CD4-positive, alpha-beta T cell treated with Interleukin-1 beta for 1 hour (primary cell): ENCODE measurements at regions not wholly inside any gene's neighbourhood (a gene's known extent, or its start where the extent isn't known, plus 50 kb on each side); places are given as distances from the start of the nearest gene placed in this dataset.
"Not testable (repeated sequence)": the region's sequence is repeated elsewhere in the genome, so short reads cannot be mapped to it uniquely, and the experiment has no call there.

Experiments
- DNase-seq, 2 donors: peaks; one replicate each; pipeline ENCODE4 v3.0.0-alpha.2; 2020 to 2022

DNA sequence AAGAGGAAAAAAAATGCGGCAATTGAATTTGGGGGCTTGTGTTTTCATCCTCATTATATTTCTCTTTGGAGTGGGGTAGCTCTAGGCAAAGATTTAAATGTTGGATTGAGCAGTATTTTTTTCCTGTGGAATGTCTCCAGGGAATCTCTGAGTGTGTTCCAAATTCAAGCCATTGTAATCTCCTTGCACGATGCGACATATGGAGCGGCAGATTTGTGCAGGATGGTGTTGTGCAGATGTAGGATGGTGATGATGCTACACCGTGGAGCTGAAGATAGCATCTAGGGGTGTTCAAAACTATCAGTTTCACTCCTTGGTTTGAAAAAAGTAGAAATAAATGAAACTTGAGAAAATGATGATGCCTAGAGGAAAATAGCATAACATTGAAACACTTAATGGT is 777.5 kb upstream of the EPHA7 start:
- no peak for DNase-seq

DNA sequence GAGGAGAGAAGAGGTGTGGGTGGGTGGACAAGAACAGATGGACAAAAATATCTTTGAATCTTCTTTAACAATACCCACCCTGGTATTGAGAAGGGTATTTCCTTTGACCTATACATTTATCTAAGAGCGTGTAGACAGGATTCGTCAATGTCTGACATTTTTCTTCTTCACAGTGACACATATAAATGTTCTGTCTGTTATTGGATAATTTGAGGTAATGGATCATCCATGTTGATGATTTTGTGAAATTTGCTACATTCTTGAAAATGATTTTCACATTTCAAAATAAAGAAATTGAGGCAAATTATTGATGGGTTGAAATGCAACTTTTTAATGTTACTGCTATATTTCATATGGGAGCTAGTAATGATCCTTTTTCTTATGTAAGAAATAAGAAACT is 770.7 kb upstream of the EPHA7 start:
- no peak for DNase-seq

DNA sequence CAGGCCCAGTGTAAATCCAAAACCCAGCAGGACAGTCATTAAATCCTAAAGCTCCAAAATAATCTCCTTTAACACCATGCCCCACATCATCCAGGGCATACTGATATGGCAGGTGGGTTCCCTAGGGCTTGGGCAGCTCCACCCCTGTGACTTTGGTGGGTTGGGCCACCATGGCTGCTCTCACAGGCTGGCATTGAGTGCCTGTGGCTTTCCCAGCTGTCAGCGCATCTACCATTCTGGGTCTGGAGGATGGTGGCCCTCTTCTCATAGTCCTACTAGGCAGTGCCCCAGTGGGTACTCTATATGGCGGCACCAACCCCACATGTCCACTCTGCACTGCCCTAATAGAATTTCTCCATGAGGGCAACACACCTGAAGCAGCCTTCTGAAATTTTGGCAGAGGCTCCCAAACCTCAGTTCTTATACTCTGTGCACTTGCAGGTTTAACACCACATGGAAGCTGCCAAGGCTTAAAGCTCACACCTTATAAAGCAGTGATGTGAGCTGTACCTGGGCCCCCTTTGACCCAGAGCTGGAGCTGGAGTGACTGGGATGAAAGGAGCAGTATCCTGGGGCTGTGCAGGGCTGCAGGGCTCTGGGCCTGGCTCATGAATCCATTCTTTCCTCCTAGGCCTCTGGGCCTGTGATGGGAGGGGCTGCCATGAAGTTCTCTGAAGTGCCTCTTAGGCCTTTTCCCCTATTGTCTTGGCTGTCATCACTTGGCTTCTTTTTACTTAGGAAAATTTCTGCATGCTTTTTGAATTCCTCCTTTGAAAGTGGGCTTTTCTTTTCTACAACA is 765.5 kb upstream of the EPHA7 start:
- no peak for DNase-seq

DNA sequence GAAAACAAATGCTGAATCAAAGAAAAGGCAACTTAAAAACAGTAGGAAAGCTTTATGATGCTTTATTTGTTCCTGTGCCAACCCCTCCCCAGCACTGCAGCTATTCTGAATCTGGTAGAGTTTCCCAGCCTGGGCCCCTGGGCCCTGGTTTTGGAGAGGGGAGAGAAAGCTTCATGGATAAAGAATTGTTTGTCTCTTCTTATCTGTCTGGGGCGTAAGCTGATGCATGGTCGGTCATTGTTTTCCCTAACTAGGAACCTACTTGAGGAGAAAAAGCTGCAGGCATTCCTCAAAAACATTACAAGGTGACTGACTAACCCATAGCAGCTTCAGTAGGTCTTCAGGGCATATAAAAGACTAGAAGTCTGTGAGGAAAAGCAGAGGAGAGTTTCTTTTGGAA is 758.1 kb upstream of the EPHA7 start:
- DNase-seq: no peak

DNA sequence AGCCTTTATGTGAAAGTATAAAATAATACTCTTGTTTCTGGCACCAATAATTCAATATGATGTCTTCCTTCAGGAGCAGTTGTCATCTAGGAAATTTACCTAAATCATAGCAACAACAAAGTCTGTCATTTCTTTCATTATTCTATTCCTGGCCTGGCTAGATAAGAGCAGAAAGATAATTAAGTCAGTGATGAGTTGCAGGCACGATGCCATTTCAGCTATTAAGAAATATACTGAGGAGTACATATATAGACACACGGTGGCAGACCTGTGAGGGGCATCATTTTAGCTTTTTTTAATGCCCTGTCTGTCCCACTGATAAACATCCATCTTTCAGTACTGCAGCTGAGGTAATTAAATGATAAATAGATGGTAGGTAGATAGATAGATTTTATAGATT is 756.1 kb upstream of the EPHA7 start:
- no peak for DNase-seq

DNA sequence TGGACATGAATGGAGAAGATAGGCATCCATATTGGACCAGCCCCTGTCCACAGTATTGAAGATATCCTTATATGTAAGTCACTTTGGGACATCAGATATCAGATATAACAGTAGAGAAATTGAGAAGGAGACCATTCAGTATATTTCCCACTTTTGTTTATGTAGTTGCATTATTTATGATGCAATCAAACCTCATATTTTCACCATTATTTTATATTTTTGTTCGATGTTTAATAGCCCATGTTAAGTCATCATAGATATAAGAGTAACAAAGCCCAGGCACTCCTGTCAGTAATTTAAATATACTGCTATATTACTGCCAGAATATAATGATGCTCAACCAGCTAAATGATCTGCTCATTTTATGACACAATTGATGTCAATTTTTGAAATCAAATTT is 744.5 kb upstream of the EPHA7 start:
- DNase-seq: no peak

DNA sequence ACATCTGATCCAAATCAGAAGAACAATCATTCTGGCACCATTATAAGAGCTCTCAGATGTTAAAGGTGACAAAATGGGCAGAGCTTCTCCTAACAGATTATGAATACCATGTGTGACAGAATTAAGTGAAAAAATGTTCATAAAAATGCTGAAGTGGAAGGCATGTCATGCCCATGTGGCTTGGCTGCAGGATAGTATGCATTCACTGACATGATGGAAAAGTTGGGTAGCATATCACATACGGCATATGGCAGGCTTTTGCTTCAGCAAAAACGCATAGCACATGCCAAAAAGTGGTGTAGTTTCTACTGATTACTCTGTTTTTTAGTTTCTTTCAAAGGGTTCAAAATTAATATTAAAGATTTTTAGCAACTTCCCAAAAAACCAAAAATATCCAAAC is 731.5 kb upstream of the EPHA7 start:
- no peak for DNase-seq

DNA sequence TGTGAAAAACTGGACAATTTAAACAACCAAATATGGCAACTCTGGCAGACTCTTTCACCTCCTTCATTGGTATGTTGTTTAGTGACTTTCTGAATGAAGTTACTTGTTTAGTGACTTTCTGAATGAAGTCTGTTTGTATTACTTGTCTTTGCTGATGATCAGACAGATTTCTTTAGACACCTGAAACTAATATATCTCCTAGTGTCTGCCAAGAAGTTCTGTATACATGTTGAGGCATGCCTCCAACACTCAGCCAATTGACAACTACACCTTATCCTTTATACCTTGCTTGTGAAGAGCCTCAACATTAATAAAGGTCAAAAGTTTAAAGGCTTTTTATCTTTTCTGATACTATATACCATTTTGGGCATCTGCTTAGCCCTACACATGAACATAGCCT is 725.4 kb upstream of the EPHA7 start:
- no peak for DNase-seq

DNA sequence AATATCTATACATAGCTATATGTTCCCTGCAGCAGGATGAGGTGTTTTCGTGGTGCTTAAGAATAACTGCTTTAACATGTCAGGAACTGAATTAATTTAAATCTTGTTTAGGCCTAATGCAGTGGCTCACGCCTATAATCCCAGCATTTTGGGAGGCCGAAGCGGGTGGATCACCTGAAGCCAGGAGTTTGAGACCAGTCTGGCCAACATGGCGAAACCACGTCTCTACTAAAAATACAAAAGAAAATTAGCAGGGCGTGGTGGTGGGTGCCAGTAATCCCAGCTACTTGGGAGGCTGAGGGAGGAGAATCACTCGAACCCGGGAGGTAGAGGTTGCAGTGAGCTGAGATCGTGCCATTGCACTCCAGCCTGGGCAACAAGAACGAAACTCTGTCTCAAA is 717.8 kb upstream of the EPHA7 start:
- DNase-seq: not testable (repeated sequence)

DNA sequence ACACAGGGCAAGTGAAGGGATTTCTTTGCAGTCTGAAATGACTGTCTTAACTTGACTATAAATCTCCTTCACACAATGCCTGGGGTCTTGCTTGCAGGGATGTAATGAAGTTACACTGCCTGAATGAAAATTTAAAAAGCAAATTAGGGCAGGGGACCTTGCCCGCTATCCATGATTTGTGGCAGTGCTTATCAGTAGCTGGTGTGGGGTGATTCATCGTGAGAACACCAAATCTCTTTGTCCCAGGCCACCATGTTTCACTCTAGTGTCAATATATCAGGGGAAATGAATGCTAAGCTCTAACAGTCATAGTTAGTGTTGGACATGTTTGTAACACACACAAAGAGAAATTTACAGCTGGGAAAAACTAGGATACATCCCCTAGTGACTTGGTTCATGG is 713.7 kb upstream of the EPHA7 start:
- DNase-seq: no peak

DNA sequence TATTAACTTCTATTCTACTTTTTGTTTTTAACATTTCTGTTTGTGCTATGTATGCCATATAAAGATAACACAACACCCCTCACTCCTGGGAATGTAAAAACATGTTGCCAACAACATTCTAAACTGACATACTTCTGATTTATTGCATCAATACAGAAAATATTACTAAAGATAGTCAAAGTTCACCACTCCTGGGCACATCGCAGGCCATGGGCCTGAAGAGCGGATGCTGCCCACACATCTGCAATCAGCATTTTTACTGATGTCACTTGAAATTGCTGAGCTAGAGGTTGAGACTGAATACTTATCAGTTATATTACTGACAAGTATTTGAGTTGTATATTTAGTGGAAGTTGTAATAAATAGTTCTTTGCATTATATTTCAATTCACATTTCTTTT is 711.9 kb upstream of the EPHA7 start:
- DNase-seq: no peak

DNA sequence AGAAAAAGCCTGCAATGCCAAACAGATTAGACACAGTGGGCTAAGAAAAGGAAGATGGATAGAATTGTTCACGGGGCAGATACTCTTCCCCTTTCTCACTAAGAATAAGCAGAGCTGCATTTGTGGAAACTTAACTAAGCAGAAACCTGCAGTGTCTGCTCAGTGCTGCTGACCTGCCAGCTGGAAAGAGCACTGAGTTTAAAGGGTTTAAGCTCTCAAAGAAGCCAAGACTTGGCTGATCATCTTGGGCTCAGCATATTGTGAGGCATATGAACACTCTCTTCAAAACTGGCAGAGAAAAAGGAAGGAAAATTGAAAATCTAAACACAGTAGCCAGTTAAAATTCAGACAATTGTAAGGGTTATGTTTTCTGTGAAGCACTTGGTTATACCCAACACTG is 711.1 kb upstream of the EPHA7 start:
- DNase-seq: no peak

DNA sequence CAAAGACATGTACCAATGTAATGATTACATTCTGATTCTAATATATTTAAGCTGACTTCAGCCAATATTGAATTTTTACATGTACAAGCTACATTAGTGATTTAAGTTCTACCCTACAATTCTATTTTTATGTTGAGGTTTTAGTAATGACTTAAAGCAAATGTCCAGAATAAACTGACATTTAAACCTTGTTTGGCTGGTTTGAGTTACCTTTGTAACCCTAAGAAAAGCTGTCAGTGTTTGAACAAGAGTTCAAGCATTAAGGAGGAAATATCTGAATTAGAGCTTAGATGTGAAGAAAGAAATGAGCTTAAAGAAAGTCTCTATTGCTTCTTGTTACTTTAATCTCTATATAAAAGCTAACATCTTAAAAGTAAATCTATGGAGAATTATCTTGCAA is 710.6 kb upstream of the EPHA7 start:
- DNase-seq: no peak

DNA sequence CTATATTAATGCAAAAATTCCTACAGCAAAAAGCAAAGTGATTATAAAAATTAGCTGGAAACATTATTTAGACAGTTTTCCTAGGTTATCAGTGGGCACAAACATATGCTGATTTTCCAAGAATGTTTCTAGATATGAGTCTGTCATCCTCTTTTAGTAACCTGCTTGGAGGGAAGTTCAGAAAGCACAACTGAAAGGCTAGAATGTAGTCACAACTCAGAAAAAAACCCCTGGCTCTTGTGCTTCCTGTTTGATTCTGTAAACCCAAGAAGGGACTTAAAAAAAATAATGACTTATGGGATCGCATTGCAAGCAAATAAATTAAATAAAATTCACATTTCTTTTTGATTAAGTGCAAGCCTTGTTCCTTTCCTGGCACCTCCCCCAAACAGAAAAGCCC is 708.4 kb upstream of the EPHA7 start:
- no peak for DNase-seq

DNA sequence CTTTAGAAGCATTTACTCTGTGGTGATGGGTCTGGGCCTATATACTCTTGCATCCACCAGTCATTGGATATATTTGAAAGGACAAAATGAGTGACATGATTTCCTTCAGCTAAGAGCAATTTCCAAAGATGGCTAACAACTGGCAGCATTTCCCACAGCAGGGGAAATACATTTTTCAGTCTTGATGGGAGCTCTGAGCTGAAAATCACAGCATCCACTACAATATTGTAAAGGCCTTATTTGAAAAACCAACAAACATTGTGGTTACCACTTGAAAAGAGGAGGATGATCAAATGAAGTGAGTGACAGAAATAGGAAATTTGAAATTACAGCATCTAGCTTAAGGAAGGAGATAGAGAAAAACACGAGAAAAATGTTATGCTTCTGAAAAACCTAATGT is 705.0 kb upstream of the EPHA7 start:
- no peak for DNase-seq

DNA sequence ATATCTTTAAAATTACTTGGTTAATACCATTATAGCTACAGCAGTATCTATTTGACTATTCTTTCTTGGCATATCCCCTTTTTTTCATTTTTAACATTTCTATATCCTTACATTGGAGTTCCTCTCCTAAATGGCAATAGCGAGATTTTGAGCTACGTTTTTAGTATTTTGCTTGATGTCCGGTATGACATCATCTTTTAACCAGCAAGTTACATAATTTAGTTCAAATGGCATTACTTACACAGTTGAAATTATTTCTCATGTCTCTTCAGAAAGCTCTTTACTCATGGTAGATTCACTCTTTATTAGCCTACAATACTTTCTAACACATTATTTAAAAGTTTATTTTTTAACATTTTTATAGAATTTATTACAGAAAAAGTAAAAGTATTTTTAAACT is 701.7 kb upstream of the EPHA7 start:
- no peak for DNase-seq

DNA sequence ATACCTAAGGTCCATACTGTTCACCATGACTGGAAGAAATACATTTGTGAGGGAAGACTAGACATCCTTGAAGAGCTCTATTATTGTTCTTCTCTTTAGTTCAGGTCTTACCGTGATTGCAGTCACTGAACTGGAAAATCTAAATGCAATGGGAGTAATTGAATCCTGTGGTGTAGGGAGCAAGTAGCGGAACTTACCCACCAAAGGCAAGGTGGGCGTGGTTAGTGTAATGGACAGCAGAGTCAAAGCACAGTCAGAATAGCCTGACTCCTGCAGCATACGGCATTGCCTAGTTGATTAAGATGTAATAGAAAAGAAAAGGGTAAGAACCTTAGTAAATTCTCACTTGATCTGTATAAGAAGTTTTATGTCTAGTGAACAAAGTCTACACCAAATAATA is 679.7 kb upstream of the EPHA7 start:
- no peak for DNase-seq

DNA sequence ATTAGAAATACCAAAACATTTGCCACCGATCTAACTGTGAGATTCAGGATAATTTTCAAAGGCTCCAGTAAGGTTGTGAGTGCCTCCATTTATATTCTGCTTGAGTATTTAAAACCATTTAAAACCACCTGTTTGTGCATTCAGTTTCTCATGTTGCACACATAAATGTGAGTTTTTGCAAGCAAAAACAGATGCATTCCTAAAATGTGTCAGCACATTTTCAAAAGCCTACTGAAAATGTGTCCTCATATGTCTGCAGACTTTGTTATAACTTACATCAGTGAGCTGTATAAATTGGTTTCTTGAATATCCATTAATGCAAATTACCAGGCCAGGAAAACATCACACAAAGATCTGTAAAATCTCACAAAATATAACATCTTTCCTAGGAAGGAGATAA is 676.6 kb upstream of the EPHA7 start:
- no peak for DNase-seq

DNA sequence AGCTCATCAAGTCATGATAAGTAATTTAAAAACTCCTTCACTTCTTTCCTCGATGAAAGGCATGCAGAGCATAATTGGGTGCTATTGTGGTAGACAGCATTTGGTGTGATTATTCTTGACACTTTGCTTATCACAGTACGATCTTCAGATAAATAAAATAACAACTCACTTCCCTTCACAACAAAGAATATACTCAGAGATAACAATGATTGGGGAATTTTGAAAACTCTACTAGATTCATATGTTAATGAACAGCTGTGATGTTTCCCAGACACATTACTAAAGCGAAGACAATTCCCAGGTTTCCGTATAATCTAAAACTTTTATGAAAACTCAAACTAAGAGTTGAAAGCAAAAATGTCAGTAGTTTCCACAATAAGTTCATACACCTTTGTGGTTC is 670.6 kb upstream of the EPHA7 start:
- DNase-seq: no peak

DNA sequence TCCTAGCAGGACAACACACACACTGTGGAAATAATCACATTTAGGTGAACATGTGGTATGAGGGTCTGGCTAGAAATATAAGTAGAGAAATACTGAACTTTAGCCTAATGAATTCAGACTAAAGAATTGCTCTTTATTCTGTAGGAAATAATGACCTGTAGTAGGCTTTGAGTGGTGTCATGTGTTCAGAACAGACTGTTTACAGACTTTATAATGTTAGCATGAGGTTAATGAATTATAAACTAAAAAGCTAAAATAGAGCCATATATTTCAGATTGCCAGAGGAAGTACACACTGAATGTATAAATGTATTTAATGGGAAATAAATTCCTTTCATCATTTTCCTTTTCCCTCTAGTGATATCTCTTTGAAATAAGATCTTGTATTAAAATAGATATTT is 669.5 kb upstream of the EPHA7 start:
- no peak for DNase-seq

DNA sequence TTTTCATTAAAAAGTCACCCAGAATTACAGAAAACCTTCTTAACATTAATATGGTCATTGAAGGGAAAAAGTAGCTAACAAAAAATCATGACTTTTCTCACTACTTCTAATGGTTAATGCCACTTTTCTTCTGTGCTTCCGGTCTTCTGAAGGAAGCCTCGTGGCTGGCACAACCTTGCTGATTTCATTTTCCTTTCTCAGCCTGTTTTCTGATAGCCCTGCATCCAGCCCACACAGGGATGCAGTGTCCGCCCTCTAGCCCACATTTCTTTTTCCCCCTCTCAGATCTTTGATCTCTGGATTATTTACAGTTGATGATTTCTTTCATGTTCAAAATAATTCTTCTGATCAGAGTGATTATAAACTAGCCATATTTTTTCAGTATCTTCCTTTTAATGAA is 655.4 kb upstream of the EPHA7 start:
- no peak for DNase-seq

DNA sequence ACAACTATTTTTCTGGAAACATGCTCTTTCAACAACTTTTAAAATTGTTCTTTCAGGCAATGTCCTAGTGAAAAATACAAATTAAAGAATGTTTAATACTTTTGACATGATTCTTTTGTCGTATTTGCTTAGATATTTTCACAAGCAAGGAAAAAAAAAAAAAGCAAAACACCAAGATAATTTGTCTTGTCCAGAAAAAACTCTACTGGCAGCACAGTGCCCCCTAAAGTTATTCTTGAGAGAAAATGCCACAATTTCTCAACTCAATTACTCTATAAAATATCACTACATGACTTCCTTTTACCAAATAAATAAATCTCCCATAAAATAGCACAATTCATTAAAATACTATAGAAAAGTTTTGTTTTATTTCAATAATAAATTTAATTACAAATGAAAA is 652.5 kb upstream of the EPHA7 start:
- no peak for DNase-seq

DNA sequence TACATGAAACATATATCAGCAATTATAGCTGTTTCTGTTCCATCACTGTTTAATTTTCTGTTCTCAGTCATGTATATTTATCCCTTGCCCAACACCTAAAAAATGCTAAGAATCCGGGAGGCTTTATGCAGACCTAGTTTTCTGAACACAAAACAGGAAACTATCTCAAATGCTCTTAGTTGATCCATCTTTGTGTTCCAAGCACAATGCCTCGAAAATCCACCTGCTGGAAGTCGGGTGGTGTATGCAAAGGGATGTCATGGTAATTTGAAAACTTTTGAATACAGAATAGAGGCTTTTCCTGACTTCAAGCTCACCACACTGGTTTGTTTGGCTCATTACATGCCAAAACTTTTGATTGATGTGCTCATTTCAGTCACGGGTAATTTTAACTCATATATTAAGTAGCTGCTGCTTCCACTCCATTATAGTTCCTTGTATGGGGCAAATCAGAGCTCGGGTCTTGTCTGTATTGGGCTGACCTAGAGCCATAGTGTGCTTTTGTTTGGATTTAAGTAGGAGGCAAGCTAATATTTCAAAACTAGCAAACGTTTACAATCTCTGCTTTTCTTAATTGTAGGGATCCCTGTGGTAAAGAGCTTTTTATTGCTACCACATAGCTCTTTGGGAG is 646.5 kb upstream of the EPHA7 start:
- DNase-seq: no peak

DNA sequence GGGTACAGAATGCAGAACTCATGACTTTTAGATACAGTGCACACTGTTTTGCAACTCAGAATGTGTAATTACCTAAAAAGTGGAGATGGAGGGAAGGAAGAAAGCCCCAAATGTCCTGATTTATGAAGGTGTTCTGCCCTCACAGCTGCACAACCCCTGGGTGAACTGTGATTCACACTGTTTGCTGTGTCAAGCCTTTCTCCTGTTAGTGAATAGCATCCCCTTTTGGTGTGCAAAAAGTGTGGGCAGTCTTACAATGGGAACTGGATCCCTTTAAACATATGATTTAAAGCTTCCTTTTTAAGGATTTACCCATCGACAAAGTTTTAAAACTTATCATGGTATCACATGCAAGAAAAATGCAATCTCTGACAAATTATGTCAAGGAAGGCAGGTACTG is 633.4 kb upstream of the EPHA7 start:
- DNase-seq: no peak

DNA sequence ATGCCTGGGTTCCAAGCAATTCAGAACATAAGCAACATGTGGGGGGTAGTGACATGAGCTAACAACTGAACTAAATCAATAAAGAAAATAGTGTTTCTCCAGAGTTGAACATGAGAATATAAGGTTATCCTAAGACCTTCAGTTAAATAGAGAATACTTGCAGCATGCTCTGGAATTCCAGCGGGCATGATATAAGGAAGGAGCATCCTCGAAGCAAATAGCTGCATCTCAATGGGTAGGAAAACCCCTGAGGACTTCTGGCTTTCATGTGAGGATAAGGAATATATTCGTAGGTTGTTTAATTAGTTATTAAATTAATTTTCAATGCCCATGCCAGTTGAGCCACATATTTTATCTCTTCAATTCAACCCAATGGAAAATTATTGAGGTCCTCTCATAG is 631.2 kb upstream of the EPHA7 start:
- DNase-seq: no peak
